ENCODE measurements at regions not wholly inside any gene's neighbourhood (a gene's known extent, or its start where the extent isn't known, plus 50 kb on each side); places are given as distances from the start of the nearest gene placed in this dataset.
"Not testable (repeated sequence)": the region's sequence is repeated elsewhere in the genome, so short reads cannot be mapped to it uniquely, and the experiment has no call there.

DNA sequence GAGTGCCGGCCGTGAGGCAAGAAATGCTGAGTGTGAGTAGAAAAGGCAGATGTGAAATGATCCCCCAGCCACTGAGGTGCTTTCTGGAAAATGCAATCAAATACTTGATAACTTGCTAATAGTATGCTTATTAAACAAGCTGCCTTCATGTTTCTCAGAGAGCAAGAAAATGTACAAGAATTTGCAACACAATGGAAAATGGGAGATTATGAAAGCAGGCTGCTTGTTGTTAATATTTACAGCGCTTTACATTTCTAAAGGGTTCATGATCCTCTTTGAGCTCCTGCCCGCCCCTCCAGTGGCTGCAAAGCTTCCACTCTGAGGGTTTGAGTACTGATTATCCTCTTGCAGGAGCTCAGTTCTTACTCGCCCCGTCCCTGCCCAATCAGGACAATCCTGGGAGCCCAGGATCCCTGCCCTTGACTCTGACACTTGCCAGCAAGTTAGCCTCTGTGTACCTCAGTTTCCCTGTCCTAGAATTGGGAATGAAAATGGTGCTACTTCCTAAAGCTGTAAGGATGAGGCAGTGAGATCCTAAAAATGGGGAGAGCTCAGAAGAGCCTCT is 645.1 kb downstream of the TBC1D22A start:
- Histone ChIP-seq H3K27ac (ENCODE audit: low read depth, low read length) (no peak overlapping the region), H3K36me3 (ENCODE audit: low read length) (no peaks in the 10 kb centered on the region), H3K79me2 (ENCODE audit: insufficient read depth, low read length) (no peaks in the 10 kb centered on the region), H3K27me3 (ENCODE audit: low read length) (no peaks in the 10 kb centered on the region), H3K9me3 (ENCODE audit: insufficient read depth, low read length) (no peaks in the 10 kb centered on the region), H2AFZ (ENCODE audit: low read depth, low read length, severe bottlenecking) (no peak overlapping the region), H3K4me2 (ENCODE audit: low read depth, low read length, poor library complexity, severe bottlenecking) (no peak overlapping the region), H3F3A (ENCODE audit: insufficient read depth) (no peaks in the 10 kb centered on the region), H3K9ac (ENCODE audit: low read length) (no peak overlapping the region), H3K4me3 (ENCODE audit: insufficient read depth, low read length, poor library complexity, severe bottlenecking) (no peak overlapping the region), H4K20me1 (ENCODE audit: low read depth, low read length) (no peaks in the 10 kb centered on the region), H3K9me2 (replicated peaks; ENCODE audit: insufficient read depth, low read length) (no peaks in the 10 kb centered on the region)
- TF ChIP-seq, protein P1, sequence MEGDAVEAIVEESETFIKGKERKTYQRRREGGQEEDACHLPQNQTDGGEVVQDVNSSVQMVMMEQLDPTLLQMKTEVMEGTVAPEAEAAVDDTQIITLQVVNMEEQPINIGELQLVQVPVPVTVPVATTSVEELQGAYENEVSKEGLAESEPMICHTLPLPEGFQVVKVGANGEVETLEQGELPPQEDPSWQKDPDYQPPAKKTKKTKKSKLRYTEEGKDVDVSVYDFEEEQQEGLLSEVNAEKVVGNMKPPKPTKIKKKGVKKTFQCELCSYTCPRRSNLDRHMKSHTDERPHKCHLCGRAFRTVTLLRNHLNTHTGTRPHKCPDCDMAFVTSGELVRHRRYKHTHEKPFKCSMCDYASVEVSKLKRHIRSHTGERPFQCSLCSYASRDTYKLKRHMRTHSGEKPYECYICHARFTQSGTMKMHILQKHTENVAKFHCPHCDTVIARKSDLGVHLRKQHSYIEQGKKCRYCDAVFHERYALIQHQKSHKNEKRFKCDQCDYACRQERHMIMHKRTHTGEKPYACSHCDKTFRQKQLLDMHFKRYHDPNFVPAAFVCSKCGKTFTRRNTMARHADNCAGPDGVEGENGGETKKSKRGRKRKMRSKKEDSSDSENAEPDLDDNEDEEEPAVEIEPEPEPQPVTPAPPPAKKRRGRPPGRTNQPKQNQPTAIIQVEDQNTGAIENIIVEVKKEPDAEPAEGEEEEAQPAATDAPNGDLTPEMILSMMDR (IDR thresholded peaks at IDR 0.05; ENCODE audit: insufficient read depth, low read length, poor library complexity, severe bottlenecking) = no peak
- no peak for TF ChIP-seq EZH2phosphoT487 (conservative IDR thresholded peaks at IDR 0.05; ENCODE audit: low read length)

DNA sequence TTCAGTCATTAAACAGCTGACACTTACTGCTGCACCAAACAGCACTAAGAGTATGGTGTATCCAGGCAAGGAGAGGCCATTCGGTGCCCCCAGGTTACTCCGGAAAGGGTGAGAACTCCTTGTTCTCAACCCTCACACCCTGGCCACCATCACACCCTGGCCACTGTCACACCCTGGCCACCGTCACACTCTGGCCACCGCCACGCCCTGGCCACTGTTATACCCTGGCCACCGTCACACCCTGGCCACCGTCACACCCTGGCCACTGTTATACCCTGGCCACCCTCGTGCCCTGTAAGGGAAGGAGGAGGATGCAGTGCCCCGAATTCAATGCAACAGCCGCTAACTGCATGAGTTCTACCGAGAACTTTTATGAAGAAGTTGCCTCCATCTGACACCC is 644.4 kb downstream of the TBC1D22A start:
- Histone ChIP-seq H3K79me2 (ENCODE audit: insufficient read depth, low read length) (no peaks in the 10 kb centered on the region), H3K27ac (ENCODE audit: low read depth, low read length) (no peak overlapping the region), H3K4me2 (ENCODE audit: low read depth, low read length, poor library complexity, severe bottlenecking) (no peak overlapping the region), H3K36me3 (ENCODE audit: low read length) (no peaks in the 10 kb centered on the region), H3K9ac (ENCODE audit: low read length) (no peak overlapping the region), H3K9me2 (replicated peaks; ENCODE audit: insufficient read depth, low read length) (no peaks in the 10 kb centered on the region), H3F3A (ENCODE audit: insufficient read depth) (no peaks in the 10 kb centered on the region), H3K4me3 (ENCODE audit: insufficient read depth, low read length, poor library complexity, severe bottlenecking) (no peak overlapping the region), H3K27me3 (ENCODE audit: low read length) (no peaks in the 10 kb centered on the region), H3K9me3 (ENCODE audit: insufficient read depth, low read length) (no peaks in the 10 kb centered on the region), H4K20me1 (ENCODE audit: low read depth, low read length) (no peaks in the 10 kb centered on the region), H2AFZ (ENCODE audit: low read depth, low read length, severe bottlenecking) (no peak overlapping the region)
- TF ChIP-seq EZH2phosphoT487 (conservative IDR thresholded peaks at IDR 0.05; ENCODE audit: low read length) = no peak
- TF ChIP-seq, protein P1 (IDR thresholded peaks at IDR 0.05; ENCODE audit: insufficient read depth, low read length, poor library complexity, severe bottlenecking) = no peak

DNA sequence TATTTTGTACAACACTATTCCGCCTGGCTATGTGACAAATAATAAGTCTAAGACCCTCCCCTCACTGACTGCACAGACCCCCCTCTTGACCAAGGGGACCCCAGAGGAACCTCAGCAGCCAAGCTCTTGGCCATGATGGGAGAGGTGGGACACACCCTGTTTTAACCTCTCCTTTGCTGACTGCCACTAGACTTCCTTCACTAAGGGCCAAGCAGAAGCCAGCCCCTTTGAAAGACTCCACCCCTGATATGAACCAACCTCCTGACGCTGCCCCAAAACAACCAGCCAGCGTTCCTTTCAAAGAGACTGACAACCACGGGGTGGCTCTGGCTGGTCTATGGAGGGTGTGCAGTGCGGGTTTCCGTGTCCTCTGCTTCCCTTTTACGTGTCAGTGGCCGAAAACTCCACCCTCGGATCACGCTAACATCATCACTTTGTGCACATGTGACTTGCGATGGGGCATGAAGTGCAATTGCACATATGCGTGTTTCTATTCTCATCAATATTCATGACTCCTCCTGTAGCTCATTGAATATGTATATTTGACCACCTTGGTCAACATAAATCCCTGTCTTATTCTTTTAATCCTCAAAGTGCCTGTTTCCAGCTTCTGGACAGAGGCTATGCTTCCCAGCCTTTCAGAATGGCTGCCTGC is 643.9 kb downstream of the TBC1D22A start:
- H3K9ac ChIP-seq (ENCODE audit: low read length) = no peak overlapping the region
- H3F3A ChIP-seq (ENCODE audit: insufficient read depth) = no peaks in the 10 kb centered on the region
- TF ChIP-seq EZH2phosphoT487 (conservative IDR thresholded peaks at IDR 0.05; ENCODE audit: low read length) = no peak
- TF ChIP-seq, protein P1 (IDR thresholded peaks at IDR 0.05; ENCODE audit: insufficient read depth, low read length, poor library complexity, severe bottlenecking) = no peak
- no peak overlapping the region for H3K27ac ChIP-seq (ENCODE audit: low read depth, low read length)
- H3K9me3 ChIP-seq (ENCODE audit: insufficient read depth, low read length) = no peaks in the 10 kb centered on the region
- H2AFZ ChIP-seq (ENCODE audit: low read depth, low read length, severe bottlenecking) = no peak overlapping the region
- no peaks in the 10 kb centered on the region for H3K9me2 ChIP-seq (replicated peaks; ENCODE audit: insufficient read depth, low read length)
- H3K79me2 ChIP-seq (ENCODE audit: insufficient read depth, low read length) = no peaks in the 10 kb centered on the region
- no peaks in the 10 kb centered on the region for H4K20me1 ChIP-seq (ENCODE audit: low read depth, low read length)
- no peaks in the 10 kb centered on the region for H3K36me3 ChIP-seq (ENCODE audit: low read length)
- no peak overlapping the region for H3K4me3 ChIP-seq (ENCODE audit: insufficient read depth, low read length, poor library complexity, severe bottlenecking)
- no peaks in the 10 kb centered on the region for H3K27me3 ChIP-seq (ENCODE audit: low read length)
- H3K4me2 ChIP-seq (ENCODE audit: low read depth, low read length, poor library complexity, severe bottlenecking) = no peak overlapping the region

DNA sequence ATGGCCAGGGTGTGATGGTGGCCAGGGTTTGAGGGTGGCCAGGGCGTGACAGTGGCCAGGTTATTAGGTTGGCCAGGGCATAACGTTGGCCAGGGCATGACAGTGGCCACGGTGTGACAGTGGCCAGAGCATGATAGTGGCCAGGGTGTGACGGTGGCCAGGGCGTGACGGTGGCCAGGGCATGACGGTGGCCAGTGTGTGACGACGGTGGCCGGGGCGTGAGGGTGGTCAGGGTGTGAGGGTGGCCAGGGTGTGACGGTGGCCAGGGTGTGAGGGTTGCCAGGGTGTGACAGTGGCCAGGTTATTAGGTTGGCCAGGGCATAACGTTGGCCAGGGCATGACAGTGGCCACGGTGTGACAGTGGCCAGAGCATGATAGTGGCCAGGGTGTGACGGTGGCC is 642.8 kb downstream of the TBC1D22A start:
- H2AFZ ChIP-seq (ENCODE audit: low read depth, low read length, severe bottlenecking); H3K36me3 ChIP-seq (ENCODE audit: low read length); H3K4me3 ChIP-seq (ENCODE audit: insufficient read depth, low read length, poor library complexity, severe bottlenecking); H3K9ac ChIP-seq (ENCODE audit: low read length); H3K79me2 ChIP-seq (ENCODE audit: insufficient read depth, low read length); H3K9me2 ChIP-seq (replicated peaks; ENCODE audit: insufficient read depth, low read length); H3K4me2 ChIP-seq (ENCODE audit: low read depth, low read length, poor library complexity, severe bottlenecking); H3K27ac ChIP-seq (ENCODE audit: low read depth, low read length); H4K20me1 ChIP-seq (ENCODE audit: low read depth, low read length); H3K9me3 ChIP-seq (ENCODE audit: insufficient read depth, low read length); H3F3A ChIP-seq (ENCODE audit: insufficient read depth); H3K27me3 ChIP-seq (ENCODE audit: low read length): not testable (repeated sequence)
